ENCODE measurements at regions not wholly inside any gene's neighbourhood (a gene's known extent, or its start where the extent isn't known, plus 50 kb on each side); places are given as distances from the start of the nearest gene placed in this dataset.

DNA sequence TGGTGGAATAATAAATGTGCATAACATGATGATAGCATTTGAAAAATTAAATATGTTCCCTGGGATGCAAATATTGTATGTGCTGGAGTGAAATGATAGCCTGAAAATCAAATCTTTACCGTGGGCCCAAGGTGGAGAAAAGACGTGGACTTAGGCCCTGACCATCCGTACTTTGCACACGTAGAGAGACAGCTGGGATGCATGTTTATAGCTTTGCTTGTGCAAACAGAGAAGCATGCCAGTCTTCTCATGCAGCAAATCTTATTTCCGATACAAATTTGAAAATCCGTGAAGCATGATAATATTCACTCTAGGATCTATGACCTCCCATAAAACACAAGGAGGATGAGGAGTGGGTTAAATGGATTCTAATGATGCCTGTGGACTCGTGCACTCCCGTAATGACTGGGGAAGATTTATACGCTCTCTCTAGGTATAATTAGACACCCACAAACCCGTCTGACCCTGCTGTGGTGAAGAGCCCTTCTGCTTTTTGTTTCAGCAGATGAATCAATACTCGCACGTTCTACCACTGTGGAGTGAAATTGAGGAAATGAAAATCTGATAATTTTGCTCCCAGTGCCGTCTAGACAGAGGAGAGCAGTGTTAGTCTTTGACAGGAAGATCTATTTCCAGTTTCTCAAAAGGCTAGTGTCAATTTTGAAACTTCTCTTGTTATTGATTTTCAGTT, 810.3 kb upstream of the SALL3 start:
- no peak overlapping the region for H3K4me3 ChIP-seq (ENCODE audit: low read depth, poor library complexity, severe bottlenecking)
- intact Hi-C loops (cut with DNase I; ENCODE audit: low total_unique reads) = no loop called here
- TF ChIP-seq POLR2A (IDR thresholded peaks at IDR 0.05) (no peak), CTCF (IDR thresholded peaks at IDR 0.05) (no peak)
- DNase-seq (ENCODE audit: low spot score in 2 of 2) = no peak
- 69 to 73% methylated on average over 13 of the region's 13 CpGs for WGBS, 2 donors

DNA sequence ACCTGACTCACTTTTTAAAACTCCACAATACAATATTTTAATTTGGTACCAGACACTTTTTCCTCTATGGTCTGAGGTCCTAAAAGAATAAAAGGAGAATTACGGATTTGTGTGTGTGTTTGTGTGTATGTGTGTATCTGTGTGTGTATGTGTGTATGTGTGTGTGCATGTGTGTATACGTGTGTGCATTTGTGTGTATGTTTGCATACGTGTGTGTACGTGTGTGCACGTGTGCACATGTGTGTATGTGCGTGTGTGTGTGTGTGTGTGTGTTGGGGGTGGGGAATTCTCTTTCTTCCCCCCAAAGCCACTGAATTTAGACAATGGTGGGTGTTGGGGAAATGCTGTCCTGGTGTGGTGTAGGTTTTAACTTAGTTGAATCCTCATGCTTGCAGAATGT, 807.7 kb upstream of the SALL3 start:
- 67 to 81% methylated on average over 6 of the region's 6 CpGs for WGBS, 2 donors
- intact Hi-C loops (cut with DNase I; ENCODE audit: low total_unique reads) = loop anchor here (10.0 kb wide), 1 partner anchor 57 kb away; no protein-coding TSS in a partner anchor

DNA sequence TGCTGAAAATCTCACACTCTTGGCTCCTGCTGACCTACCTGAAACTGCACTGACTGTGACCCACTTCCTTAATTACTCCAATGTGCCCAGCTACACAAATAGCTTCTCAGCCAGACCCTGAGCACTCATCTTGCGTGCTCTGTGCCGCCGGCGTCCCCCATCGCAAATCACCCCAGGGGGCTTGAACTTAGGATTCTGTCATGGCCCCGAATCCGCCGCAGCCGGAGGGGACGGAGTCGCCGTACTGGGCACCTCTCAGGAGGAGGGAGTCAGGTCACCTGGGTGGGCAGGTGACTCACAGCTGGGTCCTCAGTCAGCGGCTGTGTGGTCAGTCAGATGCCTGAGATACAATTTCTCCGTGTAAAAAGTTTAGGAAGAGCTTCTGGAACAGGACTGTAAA, 804.9 kb upstream of the SALL3 start:
- 80 to 90% methylated on average over 14 of the region's 14 CpGs for WGBS, 2 donors
- intact Hi-C loops (cut with DNase I; ENCODE audit: low total_unique reads) = loop anchor here (10.0 kb wide), 1 partner anchor 60 kb away; no protein-coding TSS in a partner anchor
- TF ChIP-seq CTCF (IDR thresholded peaks at IDR 0.05) (no peak), POLR2A (IDR thresholded peaks at IDR 0.05) (no peak)
- no peak overlapping the region for H3K4me3 ChIP-seq (ENCODE audit: low read depth, poor library complexity, severe bottlenecking)
- no peak for DNase-seq (ENCODE audit: low spot score in 2 of 2)

More for the DNA sequence above, 807.7 kb upstream of the SALL3 start:
- no peak for DNase-seq (ENCODE audit: low spot score in 2 of 2)
- H3K4me3 ChIP-seq (ENCODE audit: low read depth, poor library complexity, severe bottlenecking) = no peak overlapping the region
- no peak for TF ChIP-seq CTCF (IDR thresholded peaks at IDR 0.05)
- no peak for TF ChIP-seq POLR2A (IDR thresholded peaks at IDR 0.05)

DNA sequence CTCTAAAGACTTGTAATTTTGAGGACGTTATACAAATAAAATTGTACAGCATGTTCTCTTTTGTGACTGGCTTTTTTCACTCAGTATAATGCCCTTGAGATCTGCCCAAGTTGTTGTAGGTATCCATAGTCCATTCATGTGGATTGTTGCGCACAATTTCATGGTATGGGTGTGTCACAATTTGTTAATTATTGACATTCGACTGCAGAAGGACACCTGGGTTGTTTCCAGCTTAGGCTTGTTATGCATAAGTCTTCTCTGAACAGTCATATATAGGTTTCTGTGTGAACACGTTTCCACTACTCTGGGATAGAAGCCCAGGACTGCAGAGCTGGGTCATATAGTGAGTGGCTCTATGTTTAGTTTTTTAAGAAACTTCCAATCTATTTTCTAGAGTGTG, 800.8 kb upstream of the SALL3 start:
- no peak overlapping the region for H3K4me3 ChIP-seq (ENCODE audit: low read depth, poor library complexity, severe bottlenecking)
- DNase-seq (ENCODE audit: low spot score in 2 of 2) = no peak
- WGBS, 2 donors = 48 to 55% methylated on average over 4 of the region's 4 CpGs
- TF ChIP-seq CTCF (IDR thresholded peaks at IDR 0.05) = no peak
- TF ChIP-seq POLR2A (IDR thresholded peaks at IDR 0.05) = no peak
- intact Hi-C loops (cut with DNase I; ENCODE audit: low total_unique reads) = loop anchor here (10.0 kb wide), 1 partner anchor 64 kb away; no protein-coding TSS in a partner anchor

- no peak for TF ChIP-seq POLR2A (IDR thresholded peaks at IDR 0.05)
- no peak for TF ChIP-seq CTCF (IDR thresholded peaks at IDR 0.05)
- H3K4me3 ChIP-seq (ENCODE audit: low read depth, poor library complexity, severe bottlenecking) = no peak overlapping the region
- DNase-seq (ENCODE audit: low spot score in 2 of 2) = no peak
- intact Hi-C loops (cut with DNase I; ENCODE audit: low total_unique reads) = no loop called here
- 82 to 85% methylated on average over 12 of the region's 12 CpGs for WGBS, 2 donors
These were observed 798.9 kb upstream of the SALL3 start for GRCh38 chr18:78180741-78181140.

DNA sequence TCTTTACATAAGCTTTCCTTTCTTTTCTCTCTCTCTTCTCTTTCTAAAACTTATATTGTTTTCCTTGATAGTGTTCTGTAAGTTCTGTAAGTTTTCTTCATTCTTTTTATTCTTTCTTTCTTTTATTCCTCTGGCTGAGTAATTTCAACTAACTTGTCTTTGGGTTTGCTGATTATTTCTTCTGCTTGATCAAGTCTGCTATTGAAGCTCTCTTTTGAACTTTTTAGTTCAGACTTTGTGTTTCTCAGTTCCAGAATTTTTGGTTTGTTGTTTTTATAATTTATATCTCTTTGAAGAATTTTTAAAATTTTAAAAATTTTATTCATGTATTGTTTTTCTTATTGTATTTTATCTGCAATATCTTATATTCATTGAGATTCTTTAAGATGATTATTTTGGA, 795.8 kb upstream of the SALL3 start:
- no peak overlapping the region for H3K4me3 ChIP-seq (ENCODE audit: low read depth, poor library complexity, severe bottlenecking)
- DNase-seq (ENCODE audit: low spot score in 2 of 2) = no peak
- intact Hi-C loops (cut with DNase I; ENCODE audit: low total_unique reads) = no loop called here
- TF ChIP-seq POLR2A (IDR thresholded peaks at IDR 0.05) (no peak), CTCF (IDR thresholded peaks at IDR 0.05) (no peak)
